Head of caudate nucleus (tissue), 42 donors: ENCODE measurements at regions not wholly inside any gene's neighbourhood (a gene's known extent, or its start where the extent isn't known, plus 50 kb on each side); places are given as distances from the start of the nearest gene placed in this dataset.
"Not testable (repeated sequence)": the region's sequence is repeated elsewhere in the genome, so short reads cannot be mapped to it uniquely, and the experiment has no call there.

Experiments
- DNase-seq, 42 donors: peaks; one replicate each; pipeline versions ENCODE4 v3.0.0 to v3.0.0-alpha.2; 2020 to 2021; ENCODE audit warnings: mixed read lengths in 7 of 42
- intact Hi-C: fragments of 100-400 bp; cut with DNase I; formaldehyde crosslinking; loops from one replicate; pipeline ENCODE4 v1.15.0; 2022

DNA sequence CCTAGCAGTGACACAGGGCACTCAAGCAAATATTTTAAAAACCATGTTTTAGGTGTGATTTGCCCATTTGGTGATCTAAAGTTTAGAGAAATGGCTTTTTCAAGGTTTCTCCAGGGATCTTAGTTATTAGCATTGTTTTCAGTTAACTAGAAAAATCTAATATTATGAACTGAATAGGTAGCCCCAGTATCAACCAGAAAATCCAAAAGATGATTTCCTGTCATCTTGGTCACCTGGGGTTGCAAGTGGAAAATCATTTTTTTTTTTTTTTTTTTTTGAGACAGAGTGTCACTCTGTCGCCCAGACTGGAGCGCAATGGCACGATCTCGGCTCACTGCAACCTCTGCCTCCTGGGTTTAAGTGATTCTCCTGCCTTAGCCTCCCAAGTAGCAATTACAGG is 106.6 kb upstream of the FMN2 start:
- intact Hi-C loops, result no loop called here

DNA sequence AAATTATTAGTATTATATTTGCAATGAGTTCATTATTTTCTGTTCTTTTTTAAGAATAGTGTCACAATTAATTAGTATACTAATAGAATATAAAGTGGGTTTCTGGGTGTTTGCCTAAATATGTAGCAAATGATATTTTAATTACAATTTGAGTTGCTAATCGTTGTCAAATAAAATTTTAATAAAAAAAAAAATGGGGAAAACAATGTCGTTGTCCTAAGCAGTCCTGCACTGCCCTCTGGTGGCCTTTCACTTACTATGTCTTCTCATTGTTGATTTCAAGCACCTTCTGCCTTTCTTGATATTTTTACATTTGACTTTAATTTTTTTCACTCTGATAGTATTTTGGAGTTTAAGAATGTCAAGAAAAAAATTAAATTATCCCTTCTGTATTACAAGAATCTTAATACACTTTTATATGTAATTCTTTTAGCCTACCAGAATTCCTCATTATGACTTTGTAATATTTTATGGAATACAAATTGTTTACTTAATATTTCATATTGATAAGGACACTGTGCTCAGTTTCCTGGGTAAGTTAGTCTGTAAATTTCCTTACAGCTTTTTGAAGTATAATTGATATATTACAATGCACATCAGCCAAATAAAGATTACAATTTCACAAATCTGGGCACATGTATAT is 104.5 kb upstream of the FMN2 start:
- DNase-seq, result peak in 37 of 42 donors; percentile 9 to 82 (median 59)
- intact Hi-C loops, result no loop called here

More for the DNA sequence above, 106.6 kb upstream of the FMN2 start:
- DNase-seq, result no peak

DNA sequence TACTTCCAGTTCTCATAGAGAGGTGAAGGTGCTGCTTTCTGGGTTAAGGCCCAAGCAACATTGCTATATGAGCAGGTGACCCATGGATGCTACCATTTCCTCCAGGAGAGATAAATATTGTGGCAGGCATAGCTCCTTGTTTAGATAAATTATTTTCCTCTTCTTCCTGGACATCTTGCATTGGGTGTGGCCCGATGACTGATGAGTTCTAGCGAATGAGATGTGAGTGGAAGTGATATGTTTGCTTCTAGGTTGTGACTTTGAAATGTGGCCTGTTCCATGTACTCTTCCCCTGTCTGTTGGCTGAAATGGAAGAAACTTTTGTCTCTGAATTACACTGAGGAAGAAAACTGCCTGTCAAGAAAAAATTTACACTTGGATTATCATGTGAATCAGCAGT is 101.7 kb upstream of the FMN2 start:
- intact Hi-C loops, result no loop called here
- no peak for DNase-seq

DNA sequence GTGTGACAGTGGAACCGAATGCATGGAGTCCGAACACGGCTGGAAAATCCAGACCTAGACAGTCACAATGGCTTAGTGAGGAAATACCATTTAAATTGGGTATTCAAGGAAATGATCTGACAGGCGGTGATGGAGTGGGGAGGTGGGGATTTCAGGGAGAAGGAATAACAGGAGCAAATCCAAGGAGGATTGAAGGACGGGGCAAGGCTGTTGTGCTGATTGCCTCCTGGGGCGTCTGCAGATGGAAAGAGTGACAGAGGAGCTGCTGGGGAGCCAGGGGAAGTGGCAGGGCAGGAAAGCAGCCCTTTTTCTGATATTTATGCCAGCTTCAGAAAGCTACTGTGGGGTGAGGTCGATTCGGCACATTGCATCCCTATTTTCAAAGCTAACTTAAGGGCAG is 99.1 kb upstream of the FMN2 start:
- intact Hi-C loops, DNase-seq: not testable (repeated sequence)

DNA sequence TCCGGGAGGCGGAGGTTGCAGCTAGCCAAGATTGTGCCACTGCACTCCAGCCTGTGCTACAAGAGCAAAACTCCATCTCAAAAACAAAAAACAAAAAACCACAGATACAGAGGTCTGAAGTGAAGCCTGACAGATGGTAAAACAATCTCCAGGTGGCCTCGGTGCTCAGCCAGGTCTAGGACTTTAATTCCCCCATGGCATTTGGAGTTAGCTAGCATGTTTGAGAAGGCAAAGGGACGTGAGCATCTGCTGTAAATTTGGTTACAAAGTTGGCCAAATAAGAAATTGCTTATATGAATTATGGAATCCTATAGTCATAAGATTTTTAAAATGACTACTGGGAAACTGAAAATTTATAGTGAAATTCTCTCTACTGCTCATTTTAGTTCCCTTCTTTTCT is 98.3 kb upstream of the FMN2 start:
- no peak for DNase-seq
- intact Hi-C loops, result no loop called here

DNA sequence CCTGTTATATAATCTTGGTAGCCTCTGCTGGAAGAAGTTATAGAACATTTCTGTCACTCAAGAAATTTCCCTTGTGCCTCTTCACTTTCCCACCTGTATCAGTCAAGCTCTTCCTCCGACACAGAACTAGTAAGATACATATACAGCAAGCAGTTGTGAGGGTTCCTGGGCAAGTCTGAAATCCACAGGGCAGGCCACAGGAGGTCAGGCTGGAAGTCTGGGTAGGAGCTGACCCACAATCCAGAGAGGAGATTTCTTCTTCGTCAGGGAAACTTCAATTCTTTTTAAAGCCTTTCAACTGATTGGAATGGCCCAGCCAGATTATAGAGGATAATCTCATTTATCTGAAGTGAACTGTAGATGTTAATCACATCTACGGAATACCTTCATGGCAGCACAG is 96.4 kb upstream of the FMN2 start:
- intact Hi-C loops, result no loop called here
- no peak for DNase-seq

DNA sequence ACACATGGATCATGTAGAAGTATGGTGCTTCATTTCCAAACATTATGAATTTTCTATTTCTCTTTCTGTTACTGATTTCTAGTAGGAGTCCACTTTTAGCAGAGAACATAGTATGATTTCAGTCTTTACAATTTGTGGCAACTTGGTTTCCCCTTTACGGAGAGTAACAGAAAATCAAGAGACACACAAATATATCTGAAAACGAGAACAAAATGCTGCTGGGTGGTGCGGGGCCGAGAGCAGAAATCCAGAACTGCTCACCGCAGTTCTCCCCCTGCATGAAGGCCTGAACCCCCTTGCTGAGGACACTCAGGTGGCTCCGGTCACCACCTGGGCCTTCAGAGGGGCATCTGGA is 94.5 kb upstream of the FMN2 start:
- intact Hi-C loops, result no loop called here
- DNase-seq, result no peak

DNA sequence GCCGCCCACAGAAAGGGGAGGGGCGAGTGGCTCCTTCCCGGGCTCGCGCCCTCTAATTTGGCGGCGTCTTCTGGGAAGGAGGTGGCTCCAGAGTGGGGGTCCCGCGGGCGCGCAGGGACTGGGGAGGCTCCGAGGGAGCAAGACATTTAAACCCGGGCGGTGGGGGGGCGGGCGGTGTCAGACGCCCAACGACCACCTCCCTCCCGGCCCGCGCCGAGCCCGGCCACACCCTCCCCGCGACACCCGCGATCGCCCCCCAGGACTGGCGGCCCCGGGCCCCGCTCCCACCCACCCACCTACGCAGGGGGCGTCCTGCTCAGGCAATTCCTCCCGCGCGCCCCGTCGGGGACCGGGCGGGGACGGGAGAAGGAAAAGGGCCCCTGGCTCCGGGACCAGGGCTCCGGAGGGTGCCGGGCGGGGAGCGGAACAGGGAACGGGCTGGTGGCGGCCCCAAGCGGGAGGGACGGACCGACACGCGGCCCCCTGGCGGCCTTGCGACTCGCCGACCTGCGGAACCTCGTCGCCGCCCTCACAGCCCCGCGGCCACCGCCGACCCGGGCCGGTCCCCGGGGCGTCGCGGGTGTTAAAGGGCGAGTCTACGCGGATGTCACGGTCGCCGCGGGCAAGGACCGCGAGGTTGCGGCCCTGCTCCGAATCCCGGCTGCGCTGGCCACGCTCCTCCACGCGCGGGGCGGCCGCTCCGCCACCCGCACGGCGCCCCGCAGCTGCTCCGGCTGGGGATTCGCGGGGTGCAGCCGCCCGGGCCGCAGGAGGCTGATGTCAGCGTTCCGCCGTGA is 94.0 kb upstream of the FMN2 start:
- no peak for DNase-seq
- intact Hi-C loops, result no loop called here

DNA sequence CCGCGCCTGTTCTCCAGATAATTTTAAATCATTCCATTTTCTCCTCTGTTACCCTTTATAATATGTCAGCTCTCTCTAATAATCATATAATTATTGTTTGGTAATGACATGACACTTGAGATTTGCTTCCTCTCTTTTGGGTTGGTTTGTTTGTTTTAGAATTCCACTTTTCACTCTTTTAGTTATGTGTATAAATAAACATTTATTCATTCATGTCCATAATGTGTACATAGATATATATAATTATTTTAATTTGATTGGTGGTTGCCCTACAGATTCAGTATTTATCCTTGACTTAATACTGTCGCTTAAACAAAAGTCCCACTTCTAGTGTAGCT is 93.4 kb upstream of the FMN2 start:
- DNase-seq, result no peak
- intact Hi-C loops, result no loop called here

DNA sequence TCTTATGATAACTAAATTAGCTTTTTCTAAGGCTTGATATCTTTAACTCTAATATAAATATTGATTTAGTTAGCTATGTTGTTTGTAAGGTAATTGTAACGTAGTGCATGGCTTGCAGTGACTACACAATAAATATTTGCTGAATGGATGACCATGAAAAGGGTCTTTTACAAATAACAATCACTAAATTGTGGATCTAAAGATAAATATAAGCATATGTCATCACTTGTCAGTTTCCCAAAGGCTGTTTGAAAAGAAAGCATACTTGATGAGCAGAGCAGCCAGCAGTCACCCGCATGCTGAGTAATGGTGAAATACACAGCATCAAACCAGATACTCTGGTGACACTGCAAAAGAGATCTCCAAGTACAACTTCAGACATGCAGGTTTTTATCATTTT is 92.5 kb upstream of the FMN2 start:
- intact Hi-C loops, result no loop called here
- no peak for DNase-seq

DNA sequence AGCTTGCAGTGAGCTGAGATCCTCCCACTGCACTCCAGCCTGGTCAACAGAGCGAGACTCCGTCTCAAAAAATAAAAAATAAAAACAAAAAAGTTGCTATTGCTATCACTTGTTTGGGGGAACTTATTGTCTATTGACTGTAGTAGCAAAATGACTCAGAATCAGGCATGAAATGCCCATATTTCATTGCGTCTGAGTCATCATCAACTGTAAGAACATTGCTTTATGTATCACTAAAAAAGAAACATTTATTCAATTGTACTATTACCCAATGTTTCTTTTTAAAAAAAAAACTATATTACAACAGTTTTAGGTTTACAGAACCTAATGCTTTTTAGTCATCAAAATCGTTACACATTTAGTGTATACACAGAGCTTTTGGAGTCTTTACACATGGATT is 91.0 kb upstream of the FMN2 start:
- intact Hi-C loops, result no loop called here
- DNase-seq, result no peak

DNA sequence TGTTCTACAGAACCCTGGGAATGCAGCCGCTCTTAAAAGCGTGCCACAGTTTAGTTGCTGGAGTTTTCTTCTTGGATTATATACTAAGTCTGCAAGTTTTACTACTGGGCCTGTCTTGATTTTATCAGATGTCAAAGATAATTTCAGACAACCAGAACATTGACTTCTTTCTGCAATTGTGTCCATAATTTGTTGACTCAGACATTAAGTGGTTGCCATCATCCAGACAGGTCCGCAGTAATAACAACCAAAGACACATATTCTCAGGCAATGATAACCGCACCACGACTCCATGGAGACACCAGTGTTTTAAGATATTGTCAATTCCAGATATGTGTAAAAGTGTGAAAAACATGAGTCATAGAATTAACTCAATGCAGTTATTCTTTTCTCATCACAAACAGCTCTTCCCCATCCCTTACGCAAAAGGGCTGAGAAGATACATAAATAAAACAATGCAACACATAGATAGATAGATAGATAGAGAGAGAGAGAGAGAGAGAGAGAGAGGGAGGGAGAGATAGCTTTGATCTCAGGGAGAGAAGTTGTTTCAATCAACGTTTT is 90.4 kb upstream of the FMN2 start:
- DNase-seq, result no peak
- intact Hi-C loops, result no loop called here

DNA sequence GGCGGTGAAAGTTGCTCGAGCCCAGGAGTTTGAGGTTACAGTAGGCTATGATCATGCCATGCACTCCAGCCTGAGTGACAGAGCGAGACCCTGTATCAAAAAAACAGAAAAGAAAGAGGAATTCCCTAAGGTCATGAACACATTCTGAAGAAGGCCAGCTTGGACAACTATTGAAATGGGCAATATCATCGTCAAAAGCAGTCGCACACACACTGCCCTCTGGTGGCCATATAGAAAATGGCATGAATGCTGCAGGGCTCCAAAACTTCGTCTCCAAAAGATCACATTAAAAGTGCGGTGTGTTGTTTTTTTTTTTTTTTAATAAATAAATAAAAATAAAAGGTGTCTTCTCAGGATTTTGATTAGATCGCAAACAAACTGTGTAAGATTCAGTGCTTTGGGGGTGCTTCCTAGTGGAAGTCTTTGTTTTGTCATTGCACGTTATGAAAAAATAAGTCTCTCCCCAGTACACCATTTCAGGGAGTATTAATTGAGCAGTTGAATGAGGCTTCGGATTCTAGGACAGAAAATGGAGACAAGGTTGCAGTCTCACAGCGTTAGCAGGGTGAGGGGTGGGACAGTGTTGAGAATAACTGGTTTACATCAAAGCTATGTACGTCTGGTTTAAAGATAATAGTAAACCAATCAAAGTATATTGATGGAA is 87.5 kb upstream of the FMN2 start:
- intact Hi-C loops, result no loop called here
- peak in 9 of 42 donors; percentile 5 to 55 (median 15) for DNase-seq

DNA sequence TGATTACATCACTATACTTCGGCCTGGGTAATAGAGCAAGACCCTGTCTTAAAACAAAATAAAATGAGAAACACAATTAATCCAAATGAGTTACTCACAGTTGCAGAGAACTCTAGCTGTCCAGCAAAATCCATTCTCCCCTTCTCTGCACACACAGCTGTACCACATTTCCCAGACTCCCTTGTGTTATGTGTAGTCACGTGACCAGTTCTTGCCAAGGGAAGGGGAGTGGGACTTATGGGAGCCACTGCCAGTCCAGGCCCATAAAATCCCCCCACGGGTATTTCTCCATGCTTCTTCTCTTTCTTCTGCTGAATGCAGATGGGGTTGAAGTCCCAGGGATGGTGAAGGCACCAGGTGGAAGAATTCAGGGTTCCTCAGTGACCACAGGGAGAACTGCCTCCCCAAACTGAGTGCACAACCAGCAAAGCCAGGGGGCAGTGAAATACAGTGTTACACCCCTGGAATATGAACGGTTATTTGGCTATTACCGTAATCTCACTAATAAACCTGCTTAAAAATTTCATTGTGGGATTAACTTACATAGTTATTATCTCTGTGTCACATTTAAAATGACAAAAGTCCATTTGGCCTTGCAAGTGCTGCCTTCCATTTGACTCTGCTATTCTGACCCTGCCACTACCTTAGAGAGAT is 85.6 kb upstream of the FMN2 start:
- DNase-seq, result no peak
- intact Hi-C loops, result no loop called here

DNA sequence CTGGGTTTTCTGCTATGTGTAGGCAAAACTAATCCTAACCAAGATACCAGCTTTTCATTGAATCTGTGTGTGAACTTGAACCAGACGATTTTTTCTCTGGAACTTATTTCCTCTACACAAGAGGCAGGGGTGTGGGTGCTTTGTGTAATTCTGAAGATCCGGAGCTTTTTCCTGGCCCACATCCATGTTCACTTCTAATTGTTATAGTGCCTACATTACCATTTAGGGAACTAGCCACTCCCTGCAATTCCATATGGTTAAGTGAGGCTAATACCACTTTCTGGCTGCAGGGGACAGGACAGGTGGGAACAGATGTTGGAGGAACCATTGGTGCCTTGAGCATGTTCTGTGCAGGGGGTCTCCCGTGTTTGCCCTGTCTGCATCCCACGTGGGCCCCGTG is 83.4 kb upstream of the FMN2 start:
- intact Hi-C loops, result no loop called here
- DNase-seq, result no peak

DNA sequence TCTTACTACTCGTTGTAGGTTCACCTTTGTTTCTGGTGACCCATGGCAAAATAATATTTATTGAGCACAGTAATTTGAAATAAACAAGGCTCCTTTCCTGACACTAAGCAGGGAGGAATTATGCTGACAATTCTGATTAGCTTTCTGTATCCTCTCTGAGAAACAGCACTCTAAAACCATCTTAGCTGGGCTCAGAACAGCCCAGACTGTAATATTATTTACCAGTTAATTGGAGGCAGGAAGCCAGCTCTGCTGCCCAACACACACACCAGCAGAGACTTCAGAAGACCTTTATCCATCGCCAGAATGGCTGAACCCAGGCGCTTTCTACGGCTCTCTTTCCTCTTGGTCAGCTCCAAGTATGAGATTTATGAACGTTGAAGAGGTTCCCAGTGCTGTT is 77.6 kb upstream of the FMN2 start:
- no peak for DNase-seq

DNA sequence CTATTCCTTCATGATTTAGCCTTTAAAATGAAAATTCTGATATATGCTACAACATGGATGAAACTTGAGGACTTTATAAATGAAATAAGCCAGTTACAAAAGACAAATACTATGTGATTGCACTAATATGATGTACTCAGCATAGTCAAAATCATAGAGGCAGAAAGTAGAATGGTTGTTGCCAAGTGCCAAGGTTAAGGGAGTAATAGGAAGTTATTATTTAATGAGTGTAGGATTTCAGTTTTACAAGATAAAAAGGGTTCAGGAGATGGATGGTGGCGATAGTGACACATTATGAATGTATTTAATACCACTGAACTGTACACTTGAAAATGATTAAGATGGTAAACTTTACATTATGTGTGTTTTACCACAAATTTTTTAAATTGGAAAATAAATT is 73.1 kb upstream of the FMN2 start:
- intact Hi-C loops, result no loop called here
- DNase-seq, result no peak

More for the DNA sequence above, 77.6 kb upstream of the FMN2 start:
- intact Hi-C loops, result no loop called here

DNA sequence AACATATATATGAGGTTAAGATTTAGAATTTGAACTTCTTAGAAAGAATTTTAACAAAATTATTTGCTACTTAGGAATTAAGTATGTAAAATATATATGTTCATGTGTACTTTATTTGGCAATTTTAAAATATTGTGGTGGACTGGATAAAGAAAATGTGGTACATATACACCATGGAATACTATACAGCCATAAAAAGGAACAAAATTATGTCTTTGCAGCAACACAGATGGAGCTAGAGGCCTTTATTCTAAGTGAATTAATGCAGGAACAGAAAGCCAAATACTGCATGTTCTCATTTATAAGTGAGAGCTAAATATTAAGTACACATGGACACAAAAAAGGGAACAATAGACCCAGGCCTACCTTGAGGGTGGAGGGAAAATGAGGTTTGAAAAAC is 72.2 kb upstream of the FMN2 start:
- intact Hi-C loops, result no loop called here
- DNase-seq, result no peak

DNA sequence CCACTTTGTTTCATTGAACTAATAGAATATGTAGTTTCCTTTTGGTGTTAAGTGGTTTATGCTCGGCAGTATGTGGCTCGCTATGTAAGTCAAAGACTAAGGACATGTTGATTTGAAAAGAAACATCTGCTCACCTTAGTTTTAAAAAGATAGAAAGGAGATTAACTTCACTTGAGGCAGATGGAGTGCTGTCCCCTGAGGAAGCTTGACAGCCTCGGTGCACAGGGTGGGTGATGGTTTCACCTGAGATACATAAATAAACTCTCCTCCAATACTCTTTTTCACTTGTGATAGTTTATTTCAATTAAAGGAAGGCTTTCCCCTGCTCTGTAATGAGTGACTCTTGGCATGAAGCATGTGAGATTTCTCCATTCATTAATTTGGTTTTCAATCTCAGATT is 70.8 kb upstream of the FMN2 start:
- DNase-seq, result no peak
- intact Hi-C loops, result no loop called here

DNA sequence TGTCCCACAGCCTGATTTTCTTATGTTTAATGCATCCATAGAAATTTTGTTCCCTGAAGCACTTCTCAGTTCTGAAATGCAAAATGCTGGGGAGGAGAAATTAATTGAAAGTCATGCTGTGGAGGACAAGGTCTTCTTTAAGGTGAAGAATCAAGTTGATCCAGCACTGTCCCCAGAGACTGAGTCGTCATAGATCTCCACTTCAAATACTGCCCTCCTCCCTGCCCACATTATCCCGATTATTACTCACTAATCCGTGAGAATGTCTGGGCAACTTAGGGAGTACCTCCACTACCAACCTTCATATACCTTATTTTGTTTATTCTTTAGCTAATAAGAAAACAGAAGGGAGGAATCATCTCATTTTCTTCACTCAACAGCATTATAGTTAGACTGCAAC is 70.0 kb upstream of the FMN2 start:
- DNase-seq, result no peak
- intact Hi-C loops, result no loop called here
